ENCODE measurements at regions not wholly inside any gene's neighbourhood (a gene's known extent, or its start where the extent isn't known, plus 50 kb on each side); places are given as distances from the start of the nearest gene placed in this dataset.

DNA sequence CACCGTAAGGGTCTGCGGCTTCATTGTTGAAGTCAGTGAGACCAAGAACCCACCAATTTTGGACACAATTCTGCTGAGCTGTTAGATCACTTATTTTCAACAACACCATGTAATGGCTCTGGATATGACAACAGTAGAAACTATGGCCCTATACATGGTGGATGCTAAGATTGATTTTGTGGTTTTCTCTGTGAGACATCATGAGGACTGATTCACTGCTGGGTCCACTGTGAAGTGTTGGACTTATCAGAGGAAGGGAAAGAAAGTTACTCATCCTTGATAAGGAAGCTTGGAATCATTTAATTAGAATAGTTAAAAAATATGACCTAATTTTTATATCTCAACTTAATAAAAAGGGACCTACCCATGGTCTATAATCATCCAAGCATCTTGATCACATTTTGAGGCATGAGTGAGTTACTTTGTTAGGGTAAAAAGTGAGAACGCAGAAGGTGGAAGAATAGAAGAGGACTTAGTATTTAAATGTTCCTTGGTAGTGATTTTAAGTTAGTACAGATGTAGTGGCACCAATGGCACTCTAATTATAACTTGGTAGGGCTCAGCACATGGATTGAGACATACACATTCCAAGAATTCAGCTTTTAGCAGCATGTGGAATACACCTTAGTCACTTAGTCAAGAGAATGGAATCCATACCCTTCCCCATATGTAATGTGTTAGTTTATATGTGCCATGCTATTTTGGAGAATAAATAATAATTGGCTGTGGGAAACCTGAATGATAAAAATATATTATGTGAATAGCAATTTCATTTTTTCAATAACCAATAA lies 123.5 kb upstream of the CD180 start:
- DNase-seq: no peak
- Histone ChIP-seq H3K4me1 (peaks cover 0 to 7% (median 0%) of the 10 kb centered on the region in 9 donors), H3K9me3 (peaks cover 0 to 3% (median 0%) of the 10 kb centered on the region in 11 donors)

DNA sequence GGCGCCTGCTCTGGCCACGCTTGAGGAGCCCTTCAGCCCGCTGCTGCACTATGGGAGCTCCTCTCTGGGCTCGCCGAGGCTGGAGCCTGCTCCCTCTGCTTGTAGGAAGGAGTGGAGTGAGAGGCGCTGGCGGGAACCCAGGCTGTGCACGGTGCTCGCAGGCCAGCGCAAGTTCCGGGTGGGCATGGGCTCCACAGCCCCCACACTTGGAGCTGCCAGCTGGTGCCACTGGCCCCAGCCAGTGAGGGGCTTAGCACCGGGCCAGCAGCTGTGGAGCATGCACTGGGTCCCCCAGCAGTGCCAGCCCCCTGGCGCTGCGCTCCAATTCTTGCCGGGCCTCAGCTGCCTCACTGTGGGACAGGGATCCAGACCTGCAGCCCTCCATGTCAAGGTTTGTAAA lies 122.1 kb upstream of the CD180 start:
- Histone ChIP-seq H3K9me3 (peaks cover 0 to 6% (median 0%) of the 10 kb centered on the region in 11 donors), H3K4me1 (peaks cover 0 to 13% (median 0%) of the 10 kb centered on the region in 9 donors), H3K36me3 (no peaks in the 10 kb centered on the region), H3K4me3 (no peak overlapping the region), H3K27me3 (no peaks in the 10 kb centered on the region), H3K27ac (no peak overlapping the region)
- TF ChIP-seq, protein P1, sequence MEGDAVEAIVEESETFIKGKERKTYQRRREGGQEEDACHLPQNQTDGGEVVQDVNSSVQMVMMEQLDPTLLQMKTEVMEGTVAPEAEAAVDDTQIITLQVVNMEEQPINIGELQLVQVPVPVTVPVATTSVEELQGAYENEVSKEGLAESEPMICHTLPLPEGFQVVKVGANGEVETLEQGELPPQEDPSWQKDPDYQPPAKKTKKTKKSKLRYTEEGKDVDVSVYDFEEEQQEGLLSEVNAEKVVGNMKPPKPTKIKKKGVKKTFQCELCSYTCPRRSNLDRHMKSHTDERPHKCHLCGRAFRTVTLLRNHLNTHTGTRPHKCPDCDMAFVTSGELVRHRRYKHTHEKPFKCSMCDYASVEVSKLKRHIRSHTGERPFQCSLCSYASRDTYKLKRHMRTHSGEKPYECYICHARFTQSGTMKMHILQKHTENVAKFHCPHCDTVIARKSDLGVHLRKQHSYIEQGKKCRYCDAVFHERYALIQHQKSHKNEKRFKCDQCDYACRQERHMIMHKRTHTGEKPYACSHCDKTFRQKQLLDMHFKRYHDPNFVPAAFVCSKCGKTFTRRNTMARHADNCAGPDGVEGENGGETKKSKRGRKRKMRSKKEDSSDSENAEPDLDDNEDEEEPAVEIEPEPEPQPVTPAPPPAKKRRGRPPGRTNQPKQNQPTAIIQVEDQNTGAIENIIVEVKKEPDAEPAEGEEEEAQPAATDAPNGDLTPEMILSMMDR (IDR thresholded peaks at IDR 0.05): no peak
- no peak for DNase-seq
- no peak for ATAC-seq
- intact Hi-C loops (cut with DNase I): loop anchor here in 1 of 10 donors (10.0 kb wide), 1 partner anchor 1166 kb away; no protein-coding TSS in a partner anchor
- 96 to 98% methylated on average over 15 of the region's 15 CpGs for WGBS, 2 donors

More for the DNA sequence above, 123.5 kb upstream of the CD180 start:
- intact Hi-C loops (cut with DNase I): loop anchor here in 1 of 10 donors (10.0 kb wide), 1 partner anchor 1165 kb away; no protein-coding TSS in a partner anchor
- H3K27me3 ChIP-seq: no peaks in the 10 kb centered on the region
- H3K27ac ChIP-seq: no peak overlapping the region
- ATAC-seq: no peak
- TF ChIP-seq, protein P1 (IDR thresholded peaks at IDR 0.05): no peak
- H3K4me3 ChIP-seq: no peak overlapping the region
- no peaks in the 10 kb centered on the region for H3K36me3 ChIP-seq
- WGBS, 2 donors: 97% methylated on average over 3 of the region's 3 CpGs

DNA sequence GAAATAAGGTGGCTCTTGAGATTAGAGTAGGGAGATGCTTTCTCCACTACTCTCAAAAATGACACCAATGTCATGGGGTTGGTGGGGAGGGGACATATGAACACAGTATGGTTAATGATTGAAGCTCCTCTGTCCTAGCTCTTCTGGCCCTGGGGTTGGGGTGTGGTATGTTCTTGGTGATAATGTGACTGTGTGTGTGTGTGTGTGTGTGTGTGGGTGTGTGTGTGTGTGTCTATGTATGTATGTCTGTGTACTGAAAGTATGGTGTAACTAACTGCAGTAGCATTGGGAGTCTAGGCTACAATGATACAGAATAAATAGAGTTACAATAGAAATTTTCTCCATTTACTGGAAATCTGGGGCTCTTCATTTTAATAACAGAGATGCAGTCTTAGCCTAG lies 121.0 kb upstream of the CD180 start:
- DNase-seq (no peak), ATAC-seq (no peak)
- Histone ChIP-seq H3K36me3 (no peaks in the 10 kb centered on the region), H3K4me3 (no peak overlapping the region), H3K27me3 (no peaks in the 10 kb centered on the region), H3K27ac (no peak overlapping the region), H3K9me3 (peaks cover 0 to 9% (median 0%) of the 10 kb centered on the region in 11 donors), H3K4me1 (peaks cover 0 to 13% (median 0%) of the 10 kb centered on the region in 9 donors)
- intact Hi-C loops (cut with DNase I): loop anchor here in 1 of 10 donors (10.0 kb wide), 1 partner anchor 1167 kb away; no protein-coding TSS in a partner anchor
- TF ChIP-seq, protein P1 (IDR thresholded peaks at IDR 0.05): no peak

- peaks cover 0 to 13% (median 0%) of the 10 kb centered on the region in 9 donors for H3K4me1 ChIP-seq
- H3K4me3 ChIP-seq: no peak overlapping the region
- H3K27ac ChIP-seq: no peak overlapping the region
- no peak for DNase-seq
- no peak for ATAC-seq
- TF ChIP-seq, protein P1 (IDR thresholded peaks at IDR 0.05): no peak
- peaks cover 0 to 13% (median 0%) of the 10 kb centered on the region in 11 donors for H3K9me3 ChIP-seq
- H3K36me3 ChIP-seq: no peaks in the 10 kb centered on the region
- no peaks in the 10 kb centered on the region for H3K27me3 ChIP-seq
- intact Hi-C loops (cut with DNase I): loop anchor here in 1 of 10 donors (10.0 kb wide), 1 partner anchor 1168 kb away; no protein-coding TSS in a partner anchor
- 100% methylated on average over 1 of the region's 1 CpG for WGBS, 2 donors
Observed at GRCh38 chr5:67316695-67317094, 120.1 kb upstream of the CD180 start.

Measured in heart right ventricle (tissue), 16 donors.